ENCODE measurements at regions not wholly inside any gene's neighbourhood (a gene's known extent, or its start where the extent isn't known, plus 50 kb on each side); places are given as distances from the start of the nearest gene placed in this dataset.

DNA sequence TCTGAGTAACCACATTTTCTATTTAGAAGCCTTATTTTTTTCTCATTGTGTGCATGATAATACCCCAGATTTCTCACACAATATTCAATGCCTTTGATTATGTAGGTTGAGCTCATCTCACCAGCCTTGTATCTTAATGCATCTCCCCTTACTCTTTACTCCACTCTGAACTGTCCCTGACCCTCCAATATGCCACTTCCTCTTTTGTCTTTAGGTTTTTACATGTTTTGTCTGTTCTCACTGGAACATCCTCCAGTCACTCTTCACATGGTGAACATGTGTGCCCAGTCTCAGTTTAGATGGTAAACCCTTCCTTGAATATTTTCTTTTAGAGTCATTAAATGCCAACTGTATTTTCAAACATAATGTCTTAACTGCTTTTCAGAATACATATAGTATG is 392.9 kb upstream of the IMPG1 start:
- TF ChIP-seq, protein P1, sequence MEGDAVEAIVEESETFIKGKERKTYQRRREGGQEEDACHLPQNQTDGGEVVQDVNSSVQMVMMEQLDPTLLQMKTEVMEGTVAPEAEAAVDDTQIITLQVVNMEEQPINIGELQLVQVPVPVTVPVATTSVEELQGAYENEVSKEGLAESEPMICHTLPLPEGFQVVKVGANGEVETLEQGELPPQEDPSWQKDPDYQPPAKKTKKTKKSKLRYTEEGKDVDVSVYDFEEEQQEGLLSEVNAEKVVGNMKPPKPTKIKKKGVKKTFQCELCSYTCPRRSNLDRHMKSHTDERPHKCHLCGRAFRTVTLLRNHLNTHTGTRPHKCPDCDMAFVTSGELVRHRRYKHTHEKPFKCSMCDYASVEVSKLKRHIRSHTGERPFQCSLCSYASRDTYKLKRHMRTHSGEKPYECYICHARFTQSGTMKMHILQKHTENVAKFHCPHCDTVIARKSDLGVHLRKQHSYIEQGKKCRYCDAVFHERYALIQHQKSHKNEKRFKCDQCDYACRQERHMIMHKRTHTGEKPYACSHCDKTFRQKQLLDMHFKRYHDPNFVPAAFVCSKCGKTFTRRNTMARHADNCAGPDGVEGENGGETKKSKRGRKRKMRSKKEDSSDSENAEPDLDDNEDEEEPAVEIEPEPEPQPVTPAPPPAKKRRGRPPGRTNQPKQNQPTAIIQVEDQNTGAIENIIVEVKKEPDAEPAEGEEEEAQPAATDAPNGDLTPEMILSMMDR (IDR thresholded peaks at IDR 0.05): no peak
- TF ChIP-seq POLR2A (IDR thresholded peaks at IDR 0.05): no peak
